ENCODE measurements at regions not wholly inside any gene's neighbourhood (a gene's known extent, or its start where the extent isn't known, plus 50 kb on each side); places are given as distances from the start of the nearest gene placed in this dataset.

DNA sequence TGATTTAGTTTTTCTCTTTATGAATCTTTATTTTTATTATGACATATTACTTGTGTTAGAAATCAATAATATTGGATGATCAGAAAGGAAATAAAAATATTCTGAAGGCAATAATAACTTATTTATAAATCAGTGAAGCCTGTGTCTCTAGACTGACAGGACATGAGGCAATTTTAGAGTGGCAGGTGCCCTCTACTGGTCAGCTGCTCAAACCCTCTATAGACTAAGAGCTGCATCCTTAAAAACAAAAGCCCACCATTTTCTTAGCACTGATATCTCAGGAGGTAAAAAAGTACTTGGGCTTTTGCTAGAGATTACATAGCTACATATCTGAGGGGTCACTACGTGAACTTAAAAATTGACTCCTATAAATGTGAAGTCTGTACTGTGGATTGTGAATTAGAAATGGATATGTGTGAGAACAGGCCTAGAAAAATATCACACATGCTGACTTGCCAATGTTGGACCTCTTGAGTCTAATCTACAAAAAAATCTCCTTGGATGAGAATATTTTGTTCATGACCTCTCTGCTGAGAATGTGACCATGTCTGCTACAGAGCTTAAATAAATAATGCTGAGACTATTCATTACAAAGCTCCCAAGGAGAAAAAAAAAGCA, 597.9 kb upstream of the ADAMTS5 start:
- no peak overlapping the region for H3K4me2 ChIP-seq (ENCODE audit: low read length, poor library complexity, severe bottlenecking)
- no peak overlapping the region for H2BK15ac ChIP-seq (ENCODE audit: low read depth, poor library complexity, severe bottlenecking)
- peak overlapping the region; percentile 58 for H3K9ac ChIP-seq (ENCODE audit: low read length)
- no peak overlapping the region for H3K4ac ChIP-seq (ENCODE audit: low read depth in 1 of 2, low read length in 2 of 2)
- WGBS, result 33% methylated on average over 1 of the region's 1 CpG
- H2BK12ac ChIP-seq (ENCODE audit: low read length in 2 of 2), result no peak overlapping the region
- no peak overlapping the region for H2BK120ac ChIP-seq (ENCODE audit: low read depth, low read length)
- no peaks in the 10 kb centered on the region for H3K27me3 ChIP-seq (ENCODE audit: control insufficient read depth in 1 of 2, insufficient read depth in 1 of 2, low read length in 2 of 2)
- H3K36me3 ChIP-seq (ENCODE audit: control insufficient read depth in 1 of 2, insufficient read depth in 2 of 2, low read depth in 1 of 2, low read length in 2 of 2), result no peaks in the 10 kb centered on the region
- H3K4me1 ChIP-seq (ENCODE audit: control insufficient read depth, insufficient read depth, low read depth, low read length), result peaks cover under 1% of the 10 kb centered on the region
- H3K14ac ChIP-seq (ENCODE audit: low read length in 2 of 2), result no peak overlapping the region
- no peak overlapping the region for H3K18ac ChIP-seq (ENCODE audit: low read depth in 1 of 2, low read length in 2 of 2)
- H4K91ac ChIP-seq (ENCODE audit: low read length), result no peak overlapping the region
- H2BK5ac ChIP-seq (ENCODE audit: low read depth, low read length, poor library complexity, severe bottlenecking), result no peak overlapping the region
- peak; percentile 58 for DNase-seq
- no peaks in the 10 kb centered on the region for H3K9me3 ChIP-seq (ENCODE audit: control insufficient read depth, low read length)
- H3K79me1 ChIP-seq (replicated peaks; ENCODE audit: low read length, poor library complexity, severe bottlenecking), result no peaks in the 10 kb centered on the region
- no peak overlapping the region for H3K4me3 ChIP-seq (ENCODE audit: insufficient read depth in 1 of 2, low read depth in 1 of 2, low read length in 2 of 2)
- H3K23ac ChIP-seq (ENCODE audit: low read length in 2 of 2), result no peak overlapping the region
- H2AK5ac ChIP-seq (ENCODE audit: low read length, severe bottlenecking), result no peak overlapping the region
- H2AFZ ChIP-seq (ENCODE audit: low read depth, low read length), result no peak overlapping the region
- H3K27ac ChIP-seq (ENCODE audit: low read length, poor library complexity, severe bottlenecking), result peak overlapping the region; percentile 60
- no peak overlapping the region for H4K8ac ChIP-seq (ENCODE audit: low read length)

DNA sequence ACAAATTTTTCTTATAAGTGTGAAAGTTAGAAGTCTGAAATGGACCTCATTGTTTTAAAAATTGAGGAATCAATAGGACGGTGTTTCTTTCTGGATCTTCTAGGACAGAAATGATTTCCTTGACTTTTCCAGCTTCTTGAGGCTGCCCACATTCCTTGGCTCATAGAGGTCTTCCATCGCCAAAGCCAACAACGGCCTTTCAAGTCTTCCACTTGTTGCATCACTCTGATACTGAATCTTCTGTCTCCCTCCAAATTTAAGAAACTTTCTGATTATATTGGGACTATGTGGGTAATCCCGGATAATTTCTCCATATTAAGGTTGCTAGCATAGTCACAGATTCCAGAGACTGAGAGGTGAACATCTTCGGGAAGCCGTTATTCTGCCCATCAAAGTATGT, 595.4 kb upstream of the ADAMTS5 start:
- H3K79me1 ChIP-seq (replicated peaks; ENCODE audit: low read length, poor library complexity, severe bottlenecking), result no peaks in the 10 kb centered on the region
- no peak overlapping the region for H3K18ac ChIP-seq (ENCODE audit: low read depth in 1 of 2, low read length in 2 of 2)
- H2BK15ac ChIP-seq (ENCODE audit: low read depth, poor library complexity, severe bottlenecking), result no peak overlapping the region
- H2BK5ac ChIP-seq (ENCODE audit: low read depth, low read length, poor library complexity, severe bottlenecking), result no peak overlapping the region
- H3K14ac ChIP-seq (ENCODE audit: low read length in 2 of 2), result no peak overlapping the region
- H3K4ac ChIP-seq (ENCODE audit: low read depth in 1 of 2, low read length in 2 of 2), result no peak overlapping the region
- H2AK5ac ChIP-seq (ENCODE audit: low read length, severe bottlenecking), result peak overlapping the region; percentile 19
- no peaks in the 10 kb centered on the region for H3K9me3 ChIP-seq (ENCODE audit: control insufficient read depth, low read length)
- no peak overlapping the region for H2BK12ac ChIP-seq (ENCODE audit: low read length in 2 of 2)
- no peak overlapping the region for H2AFZ ChIP-seq (ENCODE audit: low read depth, low read length)
- no peak overlapping the region for H2BK120ac ChIP-seq (ENCODE audit: low read depth, low read length)
- no peaks in the 10 kb centered on the region for H3K27me3 ChIP-seq (ENCODE audit: control insufficient read depth in 1 of 2, insufficient read depth in 1 of 2, low read length in 2 of 2)
- no peak overlapping the region for H3K4me3 ChIP-seq (ENCODE audit: insufficient read depth in 1 of 2, low read depth in 1 of 2, low read length in 2 of 2)
- no peak overlapping the region for H3K23ac ChIP-seq (ENCODE audit: low read length in 2 of 2)
- no peaks in the 10 kb centered on the region for H3K4me1 ChIP-seq (ENCODE audit: control insufficient read depth, insufficient read depth, low read depth, low read length)
- H3K36me3 ChIP-seq (ENCODE audit: control insufficient read depth in 1 of 2, insufficient read depth in 2 of 2, low read depth in 1 of 2, low read length in 2 of 2), result no peaks in the 10 kb centered on the region
- no peak overlapping the region for H3K27ac ChIP-seq (ENCODE audit: low read length, poor library complexity, severe bottlenecking)
- WGBS, result 99% methylated on average over 6 of the region's 6 CpGs
- no peak overlapping the region for H3K4me2 ChIP-seq (ENCODE audit: low read length, poor library complexity, severe bottlenecking)
- no peak for DNase-seq
- no peak overlapping the region for H3K9ac ChIP-seq (ENCODE audit: low read length)
- no peak overlapping the region for H4K91ac ChIP-seq (ENCODE audit: low read length)
- no peak overlapping the region for H4K8ac ChIP-seq (ENCODE audit: low read length)

DNA sequence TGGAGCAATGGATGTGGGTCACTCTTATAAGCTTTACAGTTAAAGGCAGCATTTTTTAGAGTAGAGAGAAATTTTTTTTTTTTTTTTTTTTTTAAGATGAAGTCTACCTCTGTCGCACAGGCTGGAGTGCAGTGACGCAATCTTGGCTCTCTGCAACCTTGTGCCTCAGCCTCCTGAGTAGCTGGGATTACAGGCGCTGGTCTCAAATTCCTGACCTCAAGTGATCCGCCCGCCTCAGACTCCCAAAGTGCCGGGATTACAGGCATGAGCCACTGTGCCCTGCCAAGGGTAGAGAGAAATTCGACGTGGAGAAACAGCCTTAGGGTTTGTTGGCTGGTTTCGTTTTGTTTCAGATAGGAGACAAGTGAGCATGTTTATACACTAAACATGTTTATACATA, 594.2 kb upstream of the ADAMTS5 start:
- no peak overlapping the region for H3K14ac ChIP-seq (ENCODE audit: low read length in 2 of 2)
- H3K36me3 ChIP-seq (ENCODE audit: control insufficient read depth in 1 of 2, insufficient read depth in 2 of 2, low read depth in 1 of 2, low read length in 2 of 2), result no peaks in the 10 kb centered on the region
- H3K27me3 ChIP-seq (ENCODE audit: control insufficient read depth in 1 of 2, insufficient read depth in 1 of 2, low read length in 2 of 2), result no peaks in the 10 kb centered on the region
- no peak overlapping the region for H3K4ac ChIP-seq (ENCODE audit: low read depth in 1 of 2, low read length in 2 of 2)
- H3K9ac ChIP-seq (ENCODE audit: low read length), result no peak overlapping the region
- no peak overlapping the region for H2AK5ac ChIP-seq (ENCODE audit: low read length, severe bottlenecking)
- WGBS, result 98% methylated on average over 6 of the region's 9 CpGs
- no peak overlapping the region for H3K27ac ChIP-seq (ENCODE audit: low read length, poor library complexity, severe bottlenecking)
- H3K4me3 ChIP-seq (ENCODE audit: insufficient read depth in 1 of 2, low read depth in 1 of 2, low read length in 2 of 2), result no peak overlapping the region
- no peak overlapping the region for H3K18ac ChIP-seq (ENCODE audit: low read depth in 1 of 2, low read length in 2 of 2)
- H2BK5ac ChIP-seq (ENCODE audit: low read depth, low read length, poor library complexity, severe bottlenecking), result no peak overlapping the region
- H3K4me1 ChIP-seq (ENCODE audit: control insufficient read depth, insufficient read depth, low read depth, low read length), result no peaks in the 10 kb centered on the region
- H2BK120ac ChIP-seq (ENCODE audit: low read depth, low read length), result no peak overlapping the region
- no peak overlapping the region for H3K23ac ChIP-seq (ENCODE audit: low read length in 2 of 2)
- no peak overlapping the region for H2BK12ac ChIP-seq (ENCODE audit: low read length in 2 of 2)
- H3K79me1 ChIP-seq (replicated peaks; ENCODE audit: low read length, poor library complexity, severe bottlenecking), result no peaks in the 10 kb centered on the region
- H3K9me3 ChIP-seq (ENCODE audit: control insufficient read depth, low read length), result peaks cover 1% of the 10 kb centered on the region
- DNase-seq, result peak; percentile 11
- H4K8ac ChIP-seq (ENCODE audit: low read length), result no peak overlapping the region
- no peak overlapping the region for H3K4me2 ChIP-seq (ENCODE audit: low read length, poor library complexity, severe bottlenecking)
- no peak overlapping the region for H2BK15ac ChIP-seq (ENCODE audit: low read depth, poor library complexity, severe bottlenecking)
- H2AFZ ChIP-seq (ENCODE audit: low read depth, low read length), result no peak overlapping the region
- no peak overlapping the region for H4K91ac ChIP-seq (ENCODE audit: low read length)

DNA sequence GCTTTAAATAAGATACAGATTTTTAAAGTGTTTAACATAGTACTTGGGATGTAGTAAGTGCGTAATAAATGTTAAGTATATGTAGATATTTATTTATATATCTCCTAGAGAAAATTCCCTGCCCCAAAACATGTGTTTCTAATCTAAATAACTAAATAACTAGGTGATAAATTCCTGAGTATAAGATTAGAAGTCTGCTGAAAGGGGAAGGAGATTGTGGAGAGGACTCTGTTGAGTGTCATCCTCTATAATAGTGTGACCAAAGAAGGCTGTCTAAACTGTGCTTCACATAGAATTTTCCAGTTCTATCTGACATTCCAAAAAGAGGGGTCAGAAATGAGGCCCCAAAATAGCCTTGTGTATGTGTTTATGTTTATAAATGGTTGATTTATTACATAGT, 590.5 kb upstream of the ADAMTS5 start:
- Histone ChIP-seq H3K4ac (ENCODE audit: low read depth in 1 of 2, low read length in 2 of 2) (no peak overlapping the region), H3K9ac (ENCODE audit: low read length) (no peak overlapping the region), H2AK5ac (ENCODE audit: low read length, severe bottlenecking) (no peak overlapping the region), H2BK12ac (ENCODE audit: low read length in 2 of 2) (no peak overlapping the region), H3K4me3 (ENCODE audit: insufficient read depth in 1 of 2, low read depth in 1 of 2, low read length in 2 of 2) (no peak overlapping the region), H3K18ac (ENCODE audit: low read depth in 1 of 2, low read length in 2 of 2) (no peak overlapping the region), H3K14ac (ENCODE audit: low read length in 2 of 2) (no peak overlapping the region), H4K8ac (ENCODE audit: low read length) (no peak overlapping the region), H3K27ac (ENCODE audit: low read length, poor library complexity, severe bottlenecking) (no peak overlapping the region), H3K36me3 (ENCODE audit: control insufficient read depth in 1 of 2, insufficient read depth in 2 of 2, low read depth in 1 of 2, low read length in 2 of 2) (no peaks in the 10 kb centered on the region), H2BK15ac (ENCODE audit: low read depth, poor library complexity, severe bottlenecking) (no peak overlapping the region), H3K4me2 (ENCODE audit: low read length, poor library complexity, severe bottlenecking) (no peak overlapping the region), H3K23ac (ENCODE audit: low read length in 2 of 2) (no peak overlapping the region), H2BK5ac (ENCODE audit: low read depth, low read length, poor library complexity, severe bottlenecking) (no peak overlapping the region), H3K9me3 (ENCODE audit: control insufficient read depth, low read length) (peaks cover 19% of the 10 kb centered on the region), H4K91ac (ENCODE audit: low read length) (no peak overlapping the region), H2BK120ac (ENCODE audit: low read depth, low read length) (no peak overlapping the region), H3K27me3 (ENCODE audit: control insufficient read depth in 1 of 2, insufficient read depth in 1 of 2, low read length in 2 of 2) (no peaks in the 10 kb centered on the region), H3K4me1 (ENCODE audit: control insufficient read depth, insufficient read depth, low read depth, low read length) (no peaks in the 10 kb centered on the region), H2AFZ (ENCODE audit: low read depth, low read length) (no peak overlapping the region), H3K79me1 (replicated peaks; ENCODE audit: low read length, poor library complexity, severe bottlenecking) (no peaks in the 10 kb centered on the region)
- DNase-seq, result peak; percentile 6
- no CpG with 5 or more reads among the region's 1 CpG for WGBS
